ENCODE measurements at regions not wholly inside any gene's neighbourhood (a gene's known extent, or its start where the extent isn't known, plus 50 kb on each side); places are given as distances from the start of the nearest gene placed in this dataset.

DNA sequence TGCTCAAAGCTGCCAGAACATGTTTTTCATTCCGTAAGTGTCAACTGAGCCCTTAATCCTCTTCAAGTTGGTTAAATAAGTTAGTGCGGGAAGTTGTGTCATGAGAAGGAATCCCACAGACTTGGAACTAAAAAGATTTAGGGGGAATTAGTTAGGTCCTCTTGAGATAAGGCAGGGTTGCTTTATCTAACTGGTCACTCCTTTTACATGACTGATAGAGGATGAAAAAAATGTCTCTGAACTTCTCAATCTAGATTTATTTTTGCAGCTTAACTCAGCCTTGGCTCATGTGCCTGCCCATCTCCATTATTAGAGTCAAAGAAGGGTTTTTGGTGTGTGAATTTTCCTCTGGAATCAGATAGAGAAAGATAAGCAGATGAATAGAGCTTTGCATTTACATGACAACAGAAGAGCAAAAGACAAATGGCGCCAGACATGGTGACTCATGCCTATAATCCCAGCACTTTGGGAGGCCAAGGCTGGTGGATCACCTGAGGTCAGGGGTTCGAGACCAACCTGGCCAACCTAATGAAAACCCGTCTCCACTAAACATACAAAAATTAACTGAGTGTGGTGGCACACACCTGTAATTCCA is 882.9 kb downstream of the RPA4 start:
- TF ChIP-seq HDGF (IDR thresholded peaks at IDR 0.05; ENCODE audit: borderline replicate concordance): no peak
- TF ChIP-seq FOXA1 (IDR thresholded peaks at IDR 0.05): no peak
- no peak for TF ChIP-seq BHLHE40 (IDR thresholded peaks at IDR 0.05; ENCODE audit: borderline replicate concordance)
- no peak for TF ChIP-seq CTBP1 (IDR thresholded peaks at IDR 0.05; ENCODE audit: borderline replicate concordance)
- TF ChIP-seq LEF1 (IDR thresholded peaks at IDR 0.05; ENCODE audit: borderline replicate concordance): no peak
- TF ChIP-seq SP1 (IDR thresholded peaks at IDR 0.05): no peak
- TF ChIP-seq PKNOX1 (IDR thresholded peaks at IDR 0.05): no peak
- TF ChIP-seq FOXK2 (IDR thresholded peaks at IDR 0.05): no peak
- TF ChIP-seq L3MBTL2 (conservative IDR thresholded peaks at IDR 0.05): no peak
